NCI-H526 treated with DMSO at 0.1 percent for 48 hours (cell line): ENCODE measurements at regions not wholly inside any gene's neighbourhood (a gene's known extent, or its start where the extent isn't known, plus 50 kb on each side); places are given as distances from the start of the nearest gene placed in this dataset.
A peak's percentile ranks its signal among the peaks of the same experiment; 100 is the strongest.

Experiments used
- DNase-seq: peaks from one replicate; lab custom pipeline; 2025; lab: John Stamatoyannopoulos, UW

GRCh38 chr14:82830596-82830995 lies 1296.9 kb upstream of the SEL1L start:
- no peak for DNase-seq

GRCh38 chr14:82836256-82836950 lies 1302.8 kb upstream of the SEL1L start:
- DNase-seq, result no peak

DNA sequence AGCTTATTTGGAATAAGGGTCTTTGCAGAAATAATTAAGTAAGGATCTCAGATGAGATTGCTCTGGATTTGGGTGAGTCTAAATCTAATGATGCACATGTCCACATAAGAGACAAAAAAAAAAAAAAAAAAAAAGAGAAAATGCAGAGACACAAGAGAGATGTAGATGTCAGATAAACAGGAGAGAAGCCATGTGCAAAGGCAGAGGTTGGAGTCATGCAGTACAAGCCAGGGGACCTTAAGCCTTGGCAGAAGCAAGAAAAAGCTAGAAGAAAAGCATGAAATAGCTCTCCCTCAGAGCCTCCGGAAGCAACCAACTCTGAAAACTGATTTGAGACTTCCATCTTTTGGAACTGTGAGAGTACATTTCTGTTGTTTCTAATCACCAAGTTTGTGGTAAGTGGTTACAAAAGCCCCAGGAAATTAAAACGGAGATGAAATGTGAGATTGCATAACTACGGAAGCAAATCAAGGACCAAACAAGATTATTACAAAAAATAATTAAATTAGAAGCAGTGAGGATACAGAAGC lies 1304.0 kb upstream of the SEL1L start:
- DNase-seq, result no peak

DNA sequence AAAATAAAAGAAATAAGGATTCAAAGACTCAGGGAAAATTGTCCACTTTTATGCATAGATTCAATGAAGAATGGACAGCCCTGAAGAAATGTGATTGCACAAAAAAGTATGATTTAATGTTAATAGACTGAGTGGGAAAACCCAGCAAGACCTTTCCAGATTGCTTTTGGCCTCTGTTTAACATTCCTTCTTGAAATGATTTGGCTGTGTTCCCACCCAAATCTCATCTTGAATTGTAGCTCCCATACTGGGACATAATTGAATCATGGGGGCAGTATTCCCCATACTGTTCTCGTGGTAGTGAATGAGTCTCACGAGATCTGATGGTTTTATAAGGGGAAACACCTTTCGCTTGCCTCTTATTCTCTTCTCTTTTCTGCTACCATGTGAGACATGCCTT lies 1316.9 kb upstream of the SEL1L start:
- DNase-seq, result no peak

DNA sequence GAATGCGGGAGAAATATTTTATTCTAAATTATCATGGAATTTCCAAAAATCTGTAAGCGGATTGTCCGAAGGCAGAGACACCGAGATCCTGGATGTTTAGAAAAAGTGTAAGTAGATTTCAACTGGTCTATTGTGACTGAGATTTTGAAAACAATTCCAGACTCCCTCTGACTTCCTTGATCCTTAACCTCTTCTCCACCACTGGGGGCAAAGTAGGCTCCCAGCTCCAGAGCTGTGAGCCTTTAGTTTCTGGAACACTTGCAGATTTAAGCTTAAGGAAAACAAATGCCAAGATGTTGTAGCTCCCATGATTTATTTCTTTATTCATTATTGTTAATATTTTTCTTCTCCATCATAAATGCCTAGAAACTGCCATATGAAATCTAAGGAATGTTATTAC lies 1320.5 kb upstream of the SEL1L start:
- no peak for DNase-seq

GRCh38 chr14:82854901-82855300 lies 1321.2 kb upstream of the SEL1L start:
- no peak for DNase-seq

GRCh38 chr14:82855912-82856391 lies 1322.3 kb upstream of the SEL1L start:
- peak; percentile 13 for DNase-seq

DNA sequence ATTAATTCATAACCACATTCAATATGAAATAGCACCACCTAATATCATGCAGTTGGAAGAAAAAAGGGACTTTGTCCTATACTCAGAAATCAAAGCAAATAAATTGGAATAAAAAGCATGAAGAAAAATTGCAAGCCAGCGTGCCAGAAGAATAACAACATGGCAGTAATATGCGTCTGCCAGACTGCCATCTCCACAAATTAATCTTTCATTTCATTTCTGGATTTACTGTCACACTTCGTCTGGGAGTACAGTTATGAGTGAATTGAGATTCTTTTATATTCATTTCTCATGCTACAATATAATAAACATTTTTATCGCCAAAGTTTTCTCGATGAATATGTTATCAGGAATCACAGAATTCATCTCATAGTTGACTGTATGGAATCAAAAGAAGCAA lies 1327.7 kb upstream of the SEL1L start:
- no peak for DNase-seq

DNA sequence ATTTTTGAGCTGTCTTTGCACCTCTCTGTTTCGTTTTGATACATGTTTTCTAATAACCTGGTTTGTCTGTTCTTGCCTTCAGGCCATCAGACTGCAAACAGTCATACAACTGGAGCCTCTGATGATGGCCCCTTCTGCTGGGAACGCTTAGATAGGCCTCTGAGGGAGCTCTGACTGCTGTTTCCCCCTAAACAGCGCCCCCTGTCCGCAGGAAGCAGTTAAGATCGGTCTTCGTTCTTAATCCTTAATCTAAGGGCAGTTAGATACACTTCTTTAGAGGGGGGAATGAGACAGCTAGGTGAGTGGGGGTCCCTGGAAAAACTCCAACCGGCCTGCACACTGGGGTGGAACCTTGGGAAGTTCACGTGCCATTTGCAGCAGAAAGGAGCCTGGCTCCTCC lies 1338.8 kb upstream of the SEL1L start:
- DNase-seq, result no peak

DNA sequence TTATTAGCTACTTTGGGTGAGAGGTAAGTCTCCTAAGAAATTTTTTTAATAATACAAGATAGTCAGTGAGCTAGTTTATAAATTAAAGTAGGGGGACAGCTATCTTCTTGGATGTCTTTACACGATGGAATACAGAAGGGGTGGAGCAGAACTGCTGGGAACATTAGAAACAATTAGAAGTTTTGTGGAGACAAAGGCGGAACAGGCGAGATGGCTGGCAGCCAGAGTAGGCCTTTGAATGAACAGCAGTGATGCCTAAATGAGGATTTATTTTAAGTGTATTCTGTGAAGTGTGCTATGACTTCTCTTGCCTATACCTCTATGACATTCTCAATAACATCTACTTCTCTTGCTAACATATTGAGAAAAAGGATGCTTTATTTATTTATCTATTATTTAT lies 1345.3 kb upstream of the SEL1L start:
- DNase-seq, result no peak

DNA sequence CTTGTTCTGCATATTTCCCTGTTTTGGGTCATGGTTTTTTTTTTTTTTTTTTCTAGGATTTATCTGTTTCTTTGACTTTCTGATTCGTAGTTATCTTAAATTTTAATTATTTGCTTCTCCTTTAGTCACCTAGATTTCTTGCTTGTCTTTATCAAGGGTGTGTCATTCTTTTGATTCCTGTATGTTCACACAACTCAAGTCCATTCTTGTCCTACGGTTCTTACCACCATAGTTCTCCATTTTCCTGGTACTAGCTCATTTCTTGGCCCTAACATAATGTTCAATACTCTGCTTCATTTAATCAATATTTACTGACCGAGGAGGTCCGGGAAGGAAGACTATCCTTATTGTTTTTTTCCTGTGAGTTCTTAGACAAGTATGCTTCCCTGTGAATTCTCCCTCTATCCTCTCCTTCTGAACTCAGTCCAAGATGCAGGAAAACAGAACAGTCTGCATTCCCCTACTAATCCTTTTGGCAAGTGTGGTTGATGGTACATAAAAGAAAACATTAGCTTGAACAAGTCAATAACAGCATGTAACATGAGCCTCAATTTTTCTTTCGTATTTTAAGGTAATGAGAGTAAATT lies 1346.4 kb upstream of the SEL1L start:
- DNase-seq, result no peak

- no peak for DNase-seq
Measured at GRCh38 chr14:82886670-82887069, 1353.0 kb upstream of the SEL1L start.

DNA sequence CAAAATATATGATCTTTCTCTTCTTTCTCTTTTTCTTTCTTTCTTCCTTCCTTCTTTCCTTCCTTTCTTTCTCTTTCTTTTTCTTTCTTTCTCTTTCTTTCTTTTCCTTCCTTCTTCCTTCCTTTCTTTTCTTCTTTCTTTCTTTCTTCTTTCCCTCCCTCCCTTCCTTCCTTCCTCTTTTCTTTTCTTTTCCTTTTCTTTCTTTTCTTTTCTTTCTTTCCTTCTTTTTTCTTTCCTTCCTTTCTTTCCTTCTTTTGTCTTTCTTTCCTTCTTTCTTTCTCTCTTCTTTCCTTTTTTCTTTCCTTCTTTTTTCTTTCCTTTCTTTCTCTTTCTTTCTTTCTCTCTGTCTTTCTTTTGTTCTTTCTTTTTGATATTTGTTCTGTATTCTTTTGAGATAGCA lies 1356.0 kb upstream of the SEL1L start:
- no peak for DNase-seq

DNA sequence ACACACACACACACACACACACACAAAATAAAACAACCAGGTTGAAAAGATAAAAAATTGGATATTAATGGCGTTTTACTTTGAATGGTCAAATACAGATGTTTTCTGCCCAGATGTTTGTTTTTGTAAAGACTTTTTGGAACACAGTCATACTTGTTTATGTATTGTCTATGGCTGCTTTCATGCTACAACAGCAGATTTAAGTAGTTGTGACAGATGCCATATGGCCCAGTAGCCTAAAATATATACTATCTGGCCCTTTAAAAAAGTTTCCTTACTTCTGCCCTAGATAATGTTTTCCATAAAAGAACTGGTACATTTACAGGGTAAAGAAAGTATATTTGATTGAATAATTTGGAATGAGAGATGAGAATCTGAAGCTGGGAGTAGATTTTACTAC lies 1362.8 kb upstream of the SEL1L start:
- DNase-seq, result no peak

DNA sequence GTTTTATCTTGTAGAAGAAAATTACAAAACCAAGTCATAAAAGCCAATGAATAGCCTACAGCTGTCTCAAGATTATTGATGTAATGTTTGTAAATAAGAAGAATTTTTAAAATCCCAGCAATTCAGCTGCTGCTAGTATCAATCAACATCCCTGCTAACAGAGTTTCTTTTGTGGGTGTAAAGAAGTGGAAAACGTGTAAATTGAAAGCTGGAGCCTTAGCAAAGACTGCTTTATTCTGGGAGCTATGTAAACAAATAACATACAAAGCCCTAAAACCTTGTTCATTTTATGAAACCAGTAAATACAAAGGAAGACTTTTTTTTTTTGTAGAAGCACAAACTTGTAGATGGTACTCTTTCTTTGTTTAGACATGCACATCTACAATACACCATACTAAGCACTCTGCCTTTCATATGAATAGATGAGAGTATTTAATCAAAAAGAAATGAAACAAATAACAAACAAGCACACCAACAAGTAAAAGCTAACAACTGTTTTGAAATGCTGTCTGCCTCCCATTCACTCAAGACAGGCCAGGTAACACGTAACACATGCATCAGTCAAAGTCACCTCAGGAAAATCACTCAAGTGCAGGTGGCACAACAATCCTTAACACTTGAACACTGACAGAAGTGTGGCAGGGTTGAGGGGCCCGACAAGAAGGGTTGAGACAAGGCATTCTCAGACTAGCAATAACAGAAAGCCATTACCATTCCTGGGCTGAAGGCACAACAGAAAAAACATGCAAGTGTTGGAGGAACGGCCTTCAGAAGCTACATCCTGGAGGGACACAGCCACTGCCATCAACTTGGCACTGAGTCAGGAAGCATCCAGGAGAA lies 1364.0 kb upstream of the SEL1L start:
- DNase-seq, result no peak

DNA sequence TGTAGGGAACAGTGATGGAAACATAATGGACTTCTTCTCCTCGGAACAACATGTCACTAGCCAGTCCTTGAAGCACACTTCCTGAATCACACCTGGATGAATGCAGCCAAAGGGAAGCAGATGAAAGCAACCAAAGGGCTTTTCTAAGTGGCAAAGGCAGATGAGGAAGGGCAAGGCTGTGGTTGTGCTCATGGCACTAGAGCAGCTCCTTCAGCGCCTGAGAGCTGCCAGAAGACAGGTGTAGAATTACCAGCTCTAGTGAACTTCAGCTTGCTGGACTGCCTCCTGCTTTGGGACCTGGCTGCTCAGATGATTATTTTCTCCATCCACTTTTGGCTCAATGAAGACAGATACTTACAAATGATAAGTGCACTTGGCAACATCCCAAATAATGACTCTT lies 1372.1 kb upstream of the SEL1L start:
- DNase-seq, result no peak

- no peak for DNase-seq
Measured at GRCh38 chr14:82911930-82912329, 1378.3 kb upstream of the SEL1L start.

DNA sequence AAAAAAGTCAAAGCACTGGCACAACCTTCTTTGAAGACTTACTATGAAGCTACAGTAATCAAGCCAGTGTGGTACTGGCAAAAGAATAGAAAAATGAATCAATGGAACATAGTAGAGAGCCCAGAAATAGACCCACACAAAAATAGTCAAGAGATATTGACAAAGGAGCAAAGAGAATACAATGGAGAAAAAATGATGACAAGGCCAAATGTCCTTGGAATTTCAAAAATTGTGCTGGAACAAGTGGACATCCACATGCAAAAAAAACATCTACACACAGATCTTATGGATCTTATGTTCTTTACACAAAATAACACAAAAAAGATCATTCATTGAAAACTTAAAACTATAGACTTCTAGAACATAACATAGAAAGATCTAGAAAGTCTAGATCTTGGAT lies 1379.7 kb upstream of the SEL1L start:
- DNase-seq, result no peak

DNA sequence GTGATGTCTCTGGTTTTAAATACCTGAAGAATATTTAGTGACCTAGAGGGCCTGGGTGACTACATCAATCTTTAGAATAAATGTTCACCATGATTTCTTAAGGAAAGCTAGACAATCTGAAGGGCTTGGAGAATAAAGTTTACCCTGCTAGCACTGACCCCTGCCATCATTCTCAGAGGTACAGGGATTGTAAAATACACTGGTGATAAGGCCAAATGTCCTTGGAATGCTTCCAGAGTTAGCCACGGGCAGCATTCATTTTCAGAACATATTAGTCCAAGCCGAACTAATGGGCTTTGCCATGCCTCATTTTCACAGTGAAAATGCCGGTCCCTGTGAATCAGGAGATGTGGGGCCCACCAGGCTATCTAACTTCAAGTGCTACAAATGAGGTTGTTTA lies 1381.7 kb upstream of the SEL1L start:
- DNase-seq, result no peak

GRCh38 chr14:82935691-82936090 lies 1402.0 kb upstream of the SEL1L start:
- DNase-seq, result no peak

DNA sequence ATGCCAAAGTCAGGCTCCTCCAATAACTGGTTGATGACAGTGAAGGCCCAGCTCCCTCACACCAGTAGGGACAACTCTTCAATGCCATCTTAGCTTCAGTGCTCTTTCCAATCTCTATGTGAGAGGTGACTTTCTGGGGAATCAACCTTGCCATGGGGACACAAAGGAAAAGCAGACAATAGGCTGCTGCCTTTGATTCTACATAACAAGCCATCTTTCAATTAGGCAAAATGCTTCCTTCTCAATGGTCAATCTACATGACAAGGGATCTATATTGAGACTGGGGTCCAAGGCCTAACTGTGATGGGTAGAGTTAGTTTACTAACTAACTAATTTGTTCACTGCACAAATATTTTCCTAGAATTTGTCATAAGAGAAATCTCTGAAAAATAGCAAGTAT lies 1417.5 kb upstream of the SEL1L start:
- no peak for DNase-seq

DNA sequence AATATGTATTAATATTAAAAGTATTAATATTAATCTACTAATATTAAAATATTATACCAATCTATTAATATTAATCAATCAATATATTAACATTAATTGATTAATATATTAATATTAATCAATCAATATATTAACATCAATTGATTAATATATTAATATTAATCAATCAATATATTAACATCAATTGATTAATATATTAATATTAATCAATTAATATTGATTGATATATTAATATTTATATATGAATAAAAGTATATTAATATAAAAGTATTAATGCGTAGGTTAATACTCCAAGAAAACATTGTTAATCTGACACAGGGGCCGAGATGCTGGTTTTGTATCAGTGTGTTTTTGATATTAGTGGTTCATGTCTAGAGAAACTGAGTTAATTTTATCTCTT lies 1430.1 kb upstream of the SEL1L start:
- no peak for DNase-seq
